GM13976 (cell line): ENCODE measurements at regions not wholly inside any gene's neighbourhood (a gene's known extent, or its start where the extent isn't known, plus 50 kb on each side); places are given as distances from the start of the nearest gene placed in this dataset.

Experiments used
- DNase-seq: peaks from one replicate; pipeline ENCODE4 v3.0.0; 2012; ENCODE audit warnings: low spot score
- CTCF ChIP-seq: IDR thresholded peaks from 2 replicates; pipeline ENCODE4 v1.5.1; 2012; ENCODE audit warnings: borderline replicate concordance, mild to moderate bottlenecking; ENCODE audit not compliant: insufficient read depth; ENCODE audit errors: extremely low read depth, missing control alignments, control extremely low read depth
- in situ Hi-C: fragments of 300-500 bp; cut with MboI; formaldehyde crosslinking; loops from one replicate; pipeline ENCODE4 v1.12.0; 2022; ENCODE audit warnings: low sequenced_read_pairs, mixed read lengths, inconsistent platforms; ENCODE audit not compliant: unreplicated experiment

GRCh38 chr17:22695228-22695619 lies 1002.9 kb downstream of the KCNJ18 start:
- DNase-seq = no peak
- in situ Hi-C loops = no loop called here

GRCh38 chr17:22703204-22703603 lies 1010.9 kb downstream of the KCNJ18 start:
- peak; percentile 7 for TF ChIP-seq CTCF
- no peak for DNase-seq
- in situ Hi-C loops = no loop called here

More at GRCh38 chr17:22695228-22695619, 1002.9 kb downstream of the KCNJ18 start:
- TF ChIP-seq CTCF = no peak

- DNase-seq = no peak
- in situ Hi-C loops = no loop called here
- no peak for TF ChIP-seq CTCF
Measured at GRCh38 chr17:22703786-22704441, 1011.6 kb downstream of the KCNJ18 start.

- in situ Hi-C loops = no loop called here
- no peak for TF ChIP-seq CTCF
- DNase-seq = no peak
Measured at GRCh38 chr17:22704674-22705073, 1012.4 kb downstream of the KCNJ18 start.

- in situ Hi-C loops = no loop called here
- TF ChIP-seq CTCF = no peak
- DNase-seq = no peak
Measured at GRCh38 chr17:22707626-22708025, 1015.3 kb downstream of the KCNJ18 start.

GRCh38 chr17:22717211-22717610 lies 1024.9 kb downstream of the KCNJ18 start:
- in situ Hi-C loops = no loop called here
- no peak for TF ChIP-seq CTCF
- no peak for DNase-seq
